Glomerular endothelial cell (primary cell): ENCODE measurements at regions not wholly inside any gene's neighbourhood (a gene's known extent, or its start where the extent isn't known, plus 50 kb on each side); places are given as distances from the start of the nearest gene placed in this dataset.
"Not testable (repeated sequence)": the region's sequence is repeated elsewhere in the genome, so short reads cannot be mapped to it uniquely, and the experiment has no call there.

Experiments used
- DNase-seq: peaks from one replicate; pipeline ENCODE4 v3.0.0-alpha.2; 2011; ENCODE audit warnings: low read depth, low spot score; ENCODE audit errors: extremely low read depth

DNA sequence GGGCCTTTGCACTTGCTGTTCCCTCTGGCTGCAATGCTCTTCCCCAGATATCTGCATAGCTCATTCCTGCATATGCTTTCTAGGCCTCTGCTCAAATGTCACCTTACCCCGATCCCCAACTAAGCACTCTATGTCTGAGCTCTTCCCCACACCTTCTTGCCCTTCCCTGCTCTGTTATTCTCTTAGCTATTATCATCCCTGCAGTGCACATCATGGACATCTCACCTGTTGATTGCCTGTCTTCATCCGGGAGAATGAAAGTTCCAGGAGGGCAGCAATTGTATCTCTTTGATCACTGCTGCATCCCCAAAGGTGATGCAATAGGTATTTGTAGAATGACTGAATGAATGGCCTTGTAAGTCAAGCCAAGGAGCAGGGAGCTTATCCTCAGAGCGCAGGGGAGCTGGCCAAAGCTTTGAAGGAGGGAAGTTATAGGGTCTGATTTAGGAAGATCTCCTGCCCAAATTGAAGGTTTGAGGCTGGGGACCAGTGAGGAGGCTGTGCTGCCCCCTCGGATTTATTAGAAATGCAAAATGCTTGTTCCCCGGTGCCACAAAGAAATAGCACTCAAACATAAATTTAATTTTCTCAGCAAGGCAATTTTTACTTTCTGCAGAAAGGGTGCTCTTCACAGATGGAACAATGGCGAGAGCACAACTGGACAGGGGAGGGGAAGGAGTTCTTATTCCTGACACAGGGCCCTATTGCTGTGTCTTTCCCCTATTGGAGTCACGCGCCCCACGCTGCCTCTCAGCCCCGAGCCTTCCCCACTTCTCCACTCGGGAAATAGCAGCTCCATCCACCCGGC lies 631.1 kb downstream of the MATN1 start:
- no peak for DNase-seq

DNA sequence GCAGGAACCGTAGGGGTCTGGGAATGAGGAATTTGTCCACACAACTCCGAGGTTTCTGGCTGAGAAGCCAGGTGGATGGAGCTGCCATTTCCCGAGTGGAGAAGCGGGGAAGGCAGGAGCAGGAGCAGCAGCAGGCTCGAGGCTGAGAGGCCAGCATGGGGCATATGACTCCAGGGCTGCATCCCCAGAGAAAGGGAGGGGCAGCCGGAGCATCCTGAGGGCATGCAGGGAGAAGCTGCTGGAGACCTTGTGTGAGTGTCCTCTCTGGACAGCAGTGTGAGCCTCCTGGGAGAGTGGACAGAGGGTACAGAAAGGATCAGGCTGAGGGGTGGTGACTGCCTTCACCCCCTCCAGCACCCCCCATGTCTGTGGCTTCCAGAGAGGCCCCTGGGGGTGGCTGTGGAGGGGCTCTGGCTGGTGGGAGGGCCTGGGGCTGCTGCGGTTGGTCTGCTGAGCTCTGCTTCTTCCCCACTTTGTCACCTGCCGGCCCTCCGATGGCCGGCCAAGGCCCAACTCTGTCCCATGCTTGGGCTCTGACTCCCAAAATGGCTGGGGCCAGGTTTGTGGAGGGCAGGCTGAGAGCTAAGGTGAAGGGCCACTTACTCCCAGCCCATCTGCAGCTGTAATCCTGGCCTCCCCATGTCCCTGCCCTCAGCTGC lies 633.1 kb downstream of the MATN1 start:
- DNase-seq = no peak

DNA sequence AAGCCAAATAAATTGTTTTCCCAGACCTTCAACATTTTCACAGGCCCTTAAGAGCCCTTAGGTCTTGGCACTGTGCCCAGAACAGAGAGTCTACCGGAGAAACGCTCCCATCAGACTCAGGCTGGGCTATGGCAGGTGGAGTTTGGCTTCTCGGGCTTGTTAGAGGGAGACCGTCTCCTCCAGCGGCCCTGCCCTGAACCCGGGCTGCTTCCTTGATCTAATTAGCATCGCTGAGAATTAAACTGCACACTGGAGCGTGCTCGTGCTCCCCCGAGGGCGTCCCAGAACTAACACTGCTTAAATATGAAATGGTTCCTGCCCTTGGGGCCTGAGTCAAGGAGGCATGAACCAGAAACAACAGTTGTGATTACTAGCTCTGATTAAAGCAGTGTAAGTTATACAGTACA lies 634.4 kb downstream of the MATN1 start:
- DNase-seq = no peak

DNA sequence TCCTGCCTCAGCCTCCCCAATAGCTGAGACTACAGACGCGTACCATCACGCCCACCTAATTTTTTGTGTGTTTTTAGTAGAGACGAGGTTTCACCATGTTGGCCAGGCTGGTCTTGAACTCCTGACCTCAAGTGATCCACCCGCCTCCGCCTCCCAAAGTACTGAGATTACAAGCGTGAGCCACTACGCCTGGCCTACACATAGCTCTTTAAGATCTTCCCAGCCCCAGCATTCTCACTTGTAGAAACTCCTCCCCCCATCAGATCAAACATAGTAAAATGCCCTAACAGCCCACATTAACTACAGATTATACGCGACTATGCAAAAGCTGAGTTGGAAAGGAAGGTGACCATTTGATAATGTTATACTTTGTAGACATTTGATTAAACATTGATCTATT lies 634.8 kb downstream of the MATN1 start:
- no peak for DNase-seq

DNA sequence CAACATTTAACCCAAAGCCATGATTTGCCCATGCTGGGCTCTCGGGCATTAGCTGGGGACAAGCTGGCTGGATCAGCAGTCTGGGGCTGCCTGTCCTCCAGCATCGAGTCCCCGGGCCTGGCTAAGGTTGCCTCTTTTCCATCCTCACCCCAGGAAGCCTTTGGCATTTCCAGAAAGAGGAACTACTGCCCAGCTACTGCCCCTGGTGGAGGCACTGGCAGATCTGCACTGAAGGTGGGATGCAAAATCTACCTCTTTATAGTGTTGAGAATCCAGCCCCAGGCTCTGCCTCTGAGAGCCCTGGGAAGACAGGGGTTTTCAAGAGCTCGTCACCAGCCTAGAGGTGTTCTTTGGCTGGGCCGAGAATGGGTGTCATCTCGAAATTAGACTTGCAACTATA lies 635.9 kb downstream of the MATN1 start:
- no peak for DNase-seq

DNA sequence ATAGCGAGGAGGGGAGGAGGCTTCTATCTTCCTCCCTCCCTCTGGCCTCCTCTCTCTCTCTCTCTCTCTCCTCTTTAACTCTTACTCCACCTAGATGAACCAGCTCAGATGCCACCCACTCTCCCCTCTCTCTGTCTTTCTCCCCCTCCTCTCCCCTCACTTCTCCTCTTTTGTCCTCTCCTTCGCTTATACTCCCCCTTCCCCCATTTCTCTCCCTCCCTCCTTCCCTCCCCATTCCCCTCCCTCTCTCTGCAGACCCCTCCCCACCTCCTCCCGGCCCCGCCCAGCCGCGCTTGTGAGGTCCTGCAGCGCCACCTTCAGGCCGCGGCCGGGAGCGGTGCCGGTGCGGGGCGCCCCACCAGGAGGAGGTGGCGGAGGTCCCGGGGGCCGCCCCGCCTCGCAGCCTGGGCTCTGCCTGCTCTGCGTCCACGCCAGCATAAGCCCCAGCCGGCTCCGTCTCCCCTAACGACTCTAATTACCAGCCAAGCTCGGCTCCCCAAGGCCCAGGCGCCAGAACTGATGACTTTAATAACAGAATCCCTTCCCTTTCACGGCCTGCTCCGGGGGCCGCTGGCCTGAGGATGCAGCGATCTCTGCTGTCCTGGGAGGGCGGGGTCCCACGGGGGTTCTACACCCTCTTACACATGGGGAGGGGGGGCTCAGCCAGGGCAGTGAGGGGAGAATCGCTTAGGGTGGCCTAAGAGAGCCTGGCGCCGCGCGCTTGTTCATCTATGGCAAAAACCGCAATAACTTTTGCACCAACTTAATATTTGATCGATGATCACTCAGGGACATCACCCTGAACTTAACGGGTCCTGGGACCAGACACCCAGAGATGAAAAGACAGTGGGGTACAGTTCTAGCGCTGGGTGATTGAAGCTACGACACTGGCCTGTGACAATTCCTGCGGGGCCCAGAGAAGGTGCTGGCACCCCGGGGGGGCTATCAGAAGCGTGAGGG lies 637.3 kb downstream of the MATN1 start:
- no peak for DNase-seq

DNA sequence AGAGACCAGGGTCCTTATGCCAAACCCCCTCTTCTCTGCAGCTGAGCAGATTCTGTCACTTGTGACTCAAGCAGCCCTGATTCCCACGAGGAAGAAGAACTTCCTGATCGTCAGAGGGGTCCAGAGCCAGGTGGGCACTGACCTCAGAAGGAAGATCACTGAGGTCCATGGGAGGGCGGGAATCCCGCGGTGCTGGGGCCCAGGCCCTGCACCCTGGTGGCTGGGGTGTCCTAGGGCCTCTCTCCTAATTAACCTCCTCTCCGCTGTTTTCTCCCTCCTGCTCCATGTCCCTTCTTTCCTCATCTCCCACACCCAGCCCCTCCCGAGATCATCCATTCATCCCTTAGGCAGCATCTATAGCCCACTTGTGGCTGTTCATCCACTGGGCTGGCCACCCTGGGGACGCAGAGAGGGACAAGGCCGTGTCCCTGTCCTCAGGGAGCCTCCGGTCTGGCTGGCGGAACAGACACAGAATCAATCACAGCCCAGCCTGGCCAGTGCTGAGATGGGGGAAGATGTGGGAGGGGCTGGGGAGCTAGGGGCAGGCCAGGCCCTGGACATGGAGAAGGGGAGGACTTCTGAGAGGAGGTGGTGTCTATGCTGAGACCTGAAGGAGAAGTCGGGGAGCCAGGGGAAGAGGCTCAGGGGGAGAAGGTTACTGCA lies 638.3 kb downstream of the MATN1 start:
- DNase-seq = no peak

DNA sequence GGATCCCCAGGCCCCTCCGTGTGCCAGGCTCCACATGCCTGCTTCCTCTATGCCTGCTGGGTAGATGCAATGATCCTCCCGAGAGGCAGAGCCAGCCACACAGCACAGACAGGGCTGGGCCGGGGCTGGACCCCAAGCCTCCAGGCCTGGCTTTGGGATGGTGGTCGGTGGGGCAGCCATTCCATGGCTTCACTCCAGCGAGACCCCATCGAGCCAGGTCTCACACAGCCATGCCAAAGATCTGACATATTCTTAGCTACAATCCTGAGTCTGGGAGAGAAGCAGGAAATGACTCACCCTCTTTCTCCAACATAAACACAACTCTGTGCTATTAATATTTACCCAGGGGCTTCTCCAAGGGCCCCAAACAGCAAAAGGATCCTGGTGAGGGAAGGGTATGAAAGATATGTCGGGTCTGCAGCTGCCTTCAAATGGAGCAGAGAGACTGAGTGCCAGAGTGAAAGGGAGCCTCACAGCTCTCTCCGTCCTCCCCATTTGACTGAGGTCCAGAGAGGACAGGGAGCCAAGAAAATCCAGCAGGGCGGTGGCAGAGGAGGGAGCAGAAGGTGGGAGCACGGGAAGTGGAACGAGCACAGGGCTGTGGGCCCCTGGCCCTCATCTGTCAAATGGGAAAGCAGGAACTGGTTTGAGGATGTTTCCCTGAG lies 639.5 kb downstream of the MATN1 start:
- peak; percentile 44 for DNase-seq

DNA sequence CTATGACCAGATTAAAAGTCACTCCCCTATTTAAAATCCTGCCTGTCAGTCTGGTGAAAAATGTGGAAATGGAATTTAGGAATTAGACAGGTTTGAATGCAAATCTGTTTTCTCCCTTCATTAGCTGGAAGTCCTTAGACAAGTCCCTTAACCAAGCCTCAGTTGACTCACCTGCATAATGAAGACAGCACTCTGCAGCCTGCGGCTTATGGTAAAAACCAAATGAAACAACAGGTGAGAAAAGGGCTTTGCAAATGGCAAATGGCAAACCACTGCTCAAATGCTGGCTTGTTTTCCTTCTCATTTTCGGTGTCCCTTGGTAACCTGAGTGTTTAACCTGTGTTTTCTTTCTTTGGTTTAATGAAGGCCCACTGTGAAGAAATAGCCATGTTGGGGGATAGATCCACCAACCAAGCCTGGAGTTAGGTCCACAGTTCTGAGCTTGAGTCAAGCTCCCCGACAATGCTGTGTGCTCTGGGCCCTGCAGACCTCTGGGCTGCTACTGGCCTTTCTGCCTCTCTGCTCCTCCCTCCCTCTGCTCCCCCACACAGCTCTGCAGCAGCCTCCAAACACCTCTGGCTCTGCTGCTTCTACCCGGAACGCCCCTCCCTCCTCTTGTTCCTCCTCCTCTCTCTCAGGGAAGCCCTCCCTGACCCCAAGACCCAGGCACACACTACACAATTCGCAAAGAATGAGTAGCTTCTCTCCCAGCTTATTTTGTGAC lies 641.8 kb downstream of the MATN1 start:
- DNase-seq = no peak

DNA sequence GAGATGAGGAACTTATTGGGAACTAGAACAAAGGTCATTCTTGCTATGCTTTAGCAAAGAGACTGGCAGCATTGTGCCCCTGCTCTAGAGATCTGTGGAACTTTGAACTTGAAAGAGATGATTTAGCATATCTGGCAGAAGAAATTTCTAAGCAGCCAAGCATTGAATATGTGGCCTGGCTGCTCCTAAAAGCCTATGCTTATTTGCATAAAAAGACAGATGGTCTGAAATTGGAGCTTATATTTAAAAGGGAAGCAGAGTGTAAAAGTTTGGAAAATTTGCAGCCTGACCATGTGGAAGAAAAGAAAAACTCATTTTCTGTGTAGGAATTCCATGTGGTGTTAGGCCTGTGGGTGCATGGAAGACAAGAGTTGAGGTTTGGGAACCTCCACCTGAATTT lies 647.5 kb downstream of the MATN1 start:
- DNase-seq = not testable (repeated sequence)

DNA sequence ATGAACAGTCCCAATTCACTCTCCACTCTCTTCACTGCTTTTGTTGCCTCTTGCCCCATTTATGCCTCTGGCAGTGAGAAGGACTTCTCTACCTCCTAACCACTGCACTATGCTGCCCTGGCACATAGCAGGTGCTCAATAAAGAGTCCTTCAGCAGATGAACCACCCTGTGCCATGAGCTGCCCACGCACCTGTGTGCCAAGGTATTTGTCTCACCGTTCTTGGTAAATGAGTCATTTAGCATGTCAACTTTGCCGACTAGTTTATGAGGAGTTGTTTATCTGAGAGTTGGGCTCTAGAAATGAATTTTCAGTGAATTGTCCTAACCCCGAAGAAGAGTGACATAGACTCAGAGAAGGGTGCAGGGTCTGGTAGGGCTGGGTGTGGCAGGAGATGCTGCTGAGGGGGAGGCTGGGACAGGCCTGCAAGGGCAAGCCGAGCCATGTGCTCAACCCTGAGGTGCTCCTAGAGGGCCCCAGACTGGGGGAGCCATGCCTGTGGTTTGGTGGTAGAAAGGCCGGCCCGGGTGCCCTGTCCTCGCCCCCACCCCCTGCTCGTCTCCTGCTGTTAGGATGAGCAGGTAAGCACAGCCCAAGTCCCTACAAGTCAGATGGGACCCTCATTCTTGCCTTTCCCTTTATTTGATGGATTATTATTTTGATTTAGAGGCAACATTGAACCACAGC lies 654.5 kb downstream of the MATN1 start:
- no peak for DNase-seq

DNA sequence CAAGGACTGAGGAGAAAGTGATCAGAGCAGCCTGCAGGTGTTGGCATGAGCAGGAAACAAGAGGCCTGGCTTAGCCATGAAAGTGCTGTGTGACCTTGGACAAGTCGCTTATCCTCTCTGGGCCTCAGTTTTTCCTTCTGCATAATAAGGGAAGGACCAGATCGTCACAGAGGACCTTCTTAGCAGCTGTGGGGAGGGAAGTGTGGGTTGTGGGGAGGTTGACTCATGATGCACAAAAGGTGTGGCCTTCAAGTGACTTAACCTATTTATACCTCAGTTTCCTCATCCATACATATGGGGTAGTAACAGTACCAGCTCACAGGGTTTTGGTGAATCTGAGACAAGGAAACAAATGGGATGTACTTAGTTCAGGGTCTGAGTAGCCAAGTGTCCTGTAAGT lies 658.8 kb downstream of the MATN1 start:
- no peak for DNase-seq

DNA sequence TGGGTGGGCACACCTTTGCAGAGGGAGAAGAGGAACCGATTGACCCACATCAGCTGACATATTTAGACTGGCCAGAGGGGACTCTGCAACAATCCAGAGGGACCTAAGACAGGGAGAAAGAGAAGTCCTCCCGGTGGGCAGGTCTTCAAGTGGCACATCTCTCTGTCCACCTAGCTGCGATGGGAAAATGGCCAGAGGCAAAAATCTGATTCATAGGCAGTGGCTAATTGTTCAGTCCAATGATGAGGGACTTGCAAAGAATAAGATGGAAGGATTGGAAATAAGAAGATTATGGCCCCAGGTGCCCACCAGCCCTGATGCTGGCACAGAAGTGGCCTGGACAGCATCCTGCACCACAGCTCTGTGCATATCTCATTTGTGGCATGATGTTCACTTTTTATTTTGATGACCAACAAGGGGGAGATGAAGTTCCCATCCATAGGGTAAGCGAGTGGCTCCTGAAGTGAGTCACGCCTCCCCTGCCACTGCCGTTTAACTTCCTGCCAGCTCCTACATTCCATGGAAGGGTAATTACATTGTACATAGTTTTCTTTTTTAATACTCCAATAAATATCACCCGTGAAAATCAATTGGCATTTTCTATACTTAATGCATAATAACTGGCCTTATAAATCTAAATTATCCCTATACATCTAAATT lies 659.6 kb downstream of the MATN1 start:
- DNase-seq = no peak

DNA sequence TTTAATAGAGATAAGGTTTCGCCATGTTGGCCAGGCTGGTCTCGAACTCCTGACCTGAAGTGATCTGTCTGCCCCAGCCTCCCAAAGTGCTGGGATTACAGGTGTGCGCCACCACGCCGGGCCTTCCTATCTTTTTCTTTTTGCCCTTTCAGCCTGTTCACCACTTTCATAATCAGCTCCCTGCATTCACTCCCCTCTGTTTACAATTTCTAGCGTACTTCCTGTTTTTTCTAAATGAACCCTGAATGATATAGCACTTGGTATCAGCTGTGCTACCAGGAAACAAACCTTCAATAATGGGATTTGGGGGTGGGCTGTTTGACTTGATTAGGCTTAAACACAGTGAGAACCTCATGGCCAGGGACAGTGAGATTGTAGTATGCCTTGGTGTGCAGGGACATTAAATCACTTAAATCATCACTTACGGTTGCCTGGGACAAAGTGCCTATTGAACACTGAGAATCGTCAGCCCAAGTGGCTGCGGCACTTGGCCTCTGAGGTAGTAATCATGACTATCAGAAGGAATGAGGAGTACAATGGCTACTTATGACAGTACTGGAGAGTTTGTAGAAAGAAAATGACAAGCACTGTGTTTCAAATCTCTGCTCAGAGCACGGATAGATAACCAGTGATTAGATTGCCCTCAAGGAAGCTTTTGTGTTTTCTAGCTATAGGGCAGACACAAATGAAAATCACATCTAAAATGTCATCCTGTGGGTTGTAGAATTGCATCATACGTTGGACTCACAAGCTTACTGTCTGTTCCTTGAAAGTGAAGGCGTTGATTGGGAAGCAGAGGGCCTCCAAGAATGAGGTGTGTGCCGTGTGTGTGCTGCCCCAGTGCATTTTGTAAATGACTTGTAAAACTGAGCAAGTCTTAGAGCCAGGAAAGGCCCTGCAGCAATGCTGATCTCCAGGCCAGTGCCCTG lies 661.8 kb downstream of the MATN1 start:
- no peak for DNase-seq

DNA sequence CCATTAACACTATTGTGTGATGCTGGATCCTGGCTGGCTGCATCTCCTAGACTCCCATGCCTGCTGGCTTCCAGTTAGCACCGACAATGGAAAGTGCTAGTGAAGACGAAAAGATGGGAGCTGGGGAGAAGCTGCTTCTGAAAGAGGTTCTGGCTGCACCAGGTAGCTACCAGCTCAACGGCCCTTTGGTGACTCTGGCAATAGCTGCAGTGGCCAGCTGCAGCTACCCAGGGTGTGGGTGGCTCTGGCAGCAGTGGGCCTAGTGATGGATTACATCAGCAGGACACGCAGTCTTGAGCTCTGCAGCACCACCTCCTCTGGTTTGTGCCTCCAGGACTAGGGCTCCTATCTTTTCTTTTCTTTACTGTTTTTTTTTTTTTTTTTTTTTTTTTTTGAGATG lies 662.6 kb downstream of the MATN1 start:
- no peak for DNase-seq

DNA sequence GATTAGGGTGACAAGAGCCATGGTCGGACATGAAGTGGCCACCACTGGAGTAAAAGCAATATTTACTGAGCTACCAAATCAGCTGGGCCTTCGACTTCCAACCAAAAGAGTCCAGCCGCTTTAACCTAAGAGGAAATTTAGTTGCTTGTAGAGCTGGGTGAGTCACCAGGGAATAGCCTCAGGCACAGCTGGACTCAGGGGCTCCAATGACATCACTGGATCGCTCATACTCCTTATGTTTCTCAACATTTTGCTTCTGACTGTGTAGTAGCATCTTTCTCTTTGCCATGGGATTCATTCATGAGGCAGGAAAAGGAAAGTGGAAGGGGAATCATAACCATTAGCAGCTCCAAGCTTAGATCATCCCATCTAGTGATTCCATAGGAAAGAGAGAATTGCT lies 664.4 kb downstream of the MATN1 start:
- DNase-seq = no peak

DNA sequence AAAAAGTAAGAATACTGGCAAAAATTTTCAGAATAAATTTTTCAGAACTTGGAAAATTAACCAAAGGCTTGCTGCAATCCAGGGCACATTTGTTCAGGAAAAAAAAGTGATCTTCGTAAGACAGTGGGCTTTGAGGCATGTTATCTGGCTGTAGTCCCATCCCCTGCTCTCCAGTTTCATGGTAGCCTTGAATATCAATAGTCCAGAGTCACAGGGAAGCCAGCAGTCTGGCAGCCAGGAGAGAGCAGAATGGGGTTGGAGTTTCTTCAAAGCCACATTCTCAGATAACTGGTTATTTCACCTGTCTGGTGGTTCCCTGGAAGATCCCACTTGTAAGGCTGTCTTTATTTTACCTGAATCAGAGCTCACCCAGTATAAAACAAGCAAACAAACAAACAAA lies 669.3 kb downstream of the MATN1 start:
- no peak for DNase-seq
